ENCODE measurements at regions not wholly inside any gene's neighbourhood (a gene's known extent, or its start where the extent isn't known, plus 50 kb on each side); places are given as distances from the start of the nearest gene placed in this dataset.

DNA sequence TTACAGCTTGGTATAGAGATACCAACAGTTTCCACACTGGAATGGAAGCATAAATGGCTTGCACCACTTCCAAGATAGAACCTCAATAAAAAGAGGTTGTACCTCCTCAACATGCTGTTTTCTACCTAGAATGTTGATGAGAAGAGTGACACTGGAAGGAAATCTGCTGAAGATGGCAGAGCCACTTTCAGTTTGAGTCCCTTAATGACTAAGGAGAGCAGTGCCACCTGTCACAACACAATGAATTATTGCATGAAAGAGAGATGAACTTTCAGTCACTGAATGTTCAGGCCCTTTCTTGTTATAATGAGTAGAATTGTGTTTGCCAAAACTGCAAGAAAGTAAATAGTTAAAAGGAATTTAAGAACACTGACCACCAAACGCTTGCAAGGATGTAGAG is 958.5 kb downstream of the DTWD2 start:
- no peaks in the 10 kb centered on the region for H3K79me2 ChIP-seq (ENCODE audit: control insufficient read depth, insufficient read depth, low read length)
- intact Hi-C loops (cut with micrococcal nuclease; ENCODE audit: unreplicated experiment): no loop called here
- no peaks in the 10 kb centered on the region for H3K4me1 ChIP-seq (ENCODE audit: control insufficient read depth, insufficient read depth, low read length)
- RAD21 ChIA-PET (ENCODE audit: unreplicated experiment): no interaction called here
- no peak overlapping the region for H3K27ac ChIP-seq (ENCODE audit: control insufficient read depth, insufficient read depth)
- FAIRE-seq (no peak), ATAC-seq (no peak), DNase-seq (ENCODE audit: low read depth, low spot score) (no peak)
- in situ Hi-C loops (cut with MboI): no loop called here
- POLR2A ChIA-PET: no interaction called here
- TF ChIP-seq BHLHE40 (IDR thresholded peaks at IDR 0.05; ENCODE audit: borderline replicate concordance in 1 of 2, low read depth in 2 of 2, low read length in 1 of 2): no peak
- TF ChIP-seq, protein P1, sequence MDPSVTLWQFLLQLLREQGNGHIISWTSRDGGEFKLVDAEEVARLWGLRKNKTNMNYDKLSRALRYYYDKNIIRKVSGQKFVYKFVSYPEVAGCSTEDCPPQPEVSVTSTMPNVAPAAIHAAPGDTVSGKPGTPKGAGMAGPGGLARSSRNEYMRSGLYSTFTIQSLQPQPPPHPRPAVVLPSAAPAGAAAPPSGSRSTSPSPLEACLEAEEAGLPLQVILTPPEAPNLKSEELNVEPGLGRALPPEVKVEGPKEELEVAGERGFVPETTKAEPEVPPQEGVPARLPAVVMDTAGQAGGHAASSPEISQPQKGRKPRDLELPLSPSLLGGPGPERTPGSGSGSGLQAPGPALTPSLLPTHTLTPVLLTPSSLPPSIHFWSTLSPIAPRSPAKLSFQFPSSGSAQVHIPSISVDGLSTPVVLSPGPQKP (IDR thresholded peaks at IDR 0.05; ENCODE audit: low read depth, low read length): no peak
- TF ChIP-seq TBL1XR1 (IDR thresholded peaks at IDR 0.05; ENCODE audit: low read depth, low read length): no peak
- TF ChIP-seq BMI1 (IDR thresholded peaks at IDR 0.05; ENCODE audit: borderline replicate concordance): no peak
- H3K4me2 ChIP-seq (ENCODE audit: control insufficient read depth, insufficient read depth): no peak overlapping the region
- no peaks in the 10 kb centered on the region for H3K36me3 ChIP-seq (ENCODE audit: control insufficient read depth in 2 of 2, insufficient read depth in 2 of 2, low read length in 1 of 2)
- H2AFZ ChIP-seq (ENCODE audit: control insufficient read depth, low read depth, low read length): no peak overlapping the region
- H3K4me3 ChIP-seq: no peak overlapping the region
- no peaks in the 10 kb centered on the region for H3K27me3 ChIP-seq (replicated peaks in 1 of 2; ENCODE audit: control insufficient read depth in 2 of 2, insufficient read depth in 2 of 2, low read length in 1 of 2)
- no peak overlapping the region for H3K9ac ChIP-seq (ENCODE audit: control insufficient read depth, insufficient read depth, low read length)
- CTCF ChIA-PET: no interaction called here
- WGBS (ENCODE audit: insufficient coverage, insufficient replicate concordance, low lambda C conversion rate, missing lambda C conversion rate): 0% methylated on average over 1 of the region's 1 CpG
- H3K9me3 ChIP-seq (replicated peaks; ENCODE audit: control insufficient read depth, insufficient read depth, low read length): no peaks in the 10 kb centered on the region
- SMC1A ChIA-PET (ENCODE audit: uncharacterized antibody, unreplicated experiment): no interaction called here
- no peaks in the 10 kb centered on the region for H4K20me1 ChIP-seq (ENCODE audit: control insufficient read depth, insufficient read depth)
- BruUV-seq (replicated peaks): no TSS peak

DNA sequence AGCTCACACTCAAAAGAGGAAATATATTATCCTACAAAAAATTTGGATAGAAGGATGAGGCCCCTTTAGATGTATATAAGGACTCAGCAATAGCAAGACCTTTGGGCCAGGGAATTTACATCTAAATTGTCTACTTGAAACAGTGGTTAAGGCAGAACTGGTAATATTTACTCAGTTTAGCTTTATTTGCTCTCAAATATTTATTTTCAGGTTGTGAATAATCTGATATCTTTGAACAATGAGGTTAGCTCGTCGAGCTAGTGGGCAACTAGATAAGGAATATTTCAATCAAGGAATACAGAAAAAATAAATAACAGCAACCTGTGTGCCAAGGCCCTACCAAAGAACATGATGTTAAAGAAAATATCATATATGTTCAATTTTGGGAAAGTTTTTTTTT is 966.3 kb downstream of the DTWD2 start:
- Histone ChIP-seq H3K9me3 (replicated peaks; ENCODE audit: control insufficient read depth, insufficient read depth, low read length) (no peaks in the 10 kb centered on the region), H3K4me3 (no peak overlapping the region), H3K27ac (ENCODE audit: control insufficient read depth, insufficient read depth) (no peak overlapping the region), H3K9ac (ENCODE audit: control insufficient read depth, insufficient read depth, low read length) (no peak overlapping the region), H3K4me1 (ENCODE audit: control insufficient read depth, insufficient read depth, low read length) (no peaks in the 10 kb centered on the region), H3K27me3 (replicated peaks in 1 of 2; ENCODE audit: control insufficient read depth in 2 of 2, insufficient read depth in 2 of 2, low read length in 1 of 2) (no peaks in the 10 kb centered on the region), H2AFZ (ENCODE audit: control insufficient read depth, low read depth, low read length) (no peak overlapping the region), H3K79me2 (ENCODE audit: control insufficient read depth, insufficient read depth, low read length) (no peaks in the 10 kb centered on the region), H3K4me2 (ENCODE audit: control insufficient read depth, insufficient read depth) (no peak overlapping the region), H4K20me1 (ENCODE audit: control insufficient read depth, insufficient read depth) (no peaks in the 10 kb centered on the region), H3K36me3 (ENCODE audit: control insufficient read depth in 2 of 2, insufficient read depth in 2 of 2, low read length in 1 of 2) (no peaks in the 10 kb centered on the region)
- FAIRE-seq: no peak
- TF ChIP-seq TAF1 (IDR thresholded peaks at IDR 0.05; ENCODE audit: borderline replicate concordance, low read depth, low read length) (no peak), SMAD1 (IDR thresholded peaks at IDR 0.05; ENCODE audit: low read depth, partially characterized antibody) (no peak)
- intact Hi-C loops (cut with micrococcal nuclease; ENCODE audit: unreplicated experiment) (no loop called here), in situ Hi-C loops (cut with MboI) (no loop called here)
- 0% methylated on average over 2 of the region's 2 CpGs for WGBS (ENCODE audit: insufficient coverage, insufficient replicate concordance, low lambda C conversion rate, missing lambda C conversion rate)
- POLR2A ChIA-PET: no interaction called here
- no TSS peak for BruUV-seq (replicated peaks)
- ATAC-seq: no peak
- DNase-seq (ENCODE audit: low read depth, low spot score): no peak
- RAD21 ChIA-PET (ENCODE audit: unreplicated experiment): no interaction called here
- SMC1A ChIA-PET (ENCODE audit: uncharacterized antibody, unreplicated experiment): no interaction called here
- CTCF ChIA-PET: interaction anchor here (1.5 kb wide), 1 partner anchor 12 kb away, joined by 4 read pairs; no protein-coding TSS in a partner anchor

Data from GM12878 (cell line).